ENCODE measurements at regions not wholly inside any gene's neighbourhood (a gene's known extent, or its start where the extent isn't known, plus 50 kb on each side); places are given as distances from the start of the nearest gene placed in this dataset.
"Not testable (repeated sequence)": the region's sequence is repeated elsewhere in the genome, so short reads cannot be mapped to it uniquely, and the experiment has no call there.

- DNase-seq: no peak
These were observed 110.0 kb downstream of the ENC1 start for GRCh38 chr5:74530326-74531050.

- no peak for DNase-seq
These were observed 111.4 kb downstream of the ENC1 start for GRCh38 chr5:74529101-74529500.

- no peak for DNase-seq
These were observed 114.4 kb downstream of the ENC1 start for GRCh38 chr5:74526111-74526510.

- DNase-seq: not testable (repeated sequence)
These were observed 115.8 kb downstream of the ENC1 start for GRCh38 chr5:74524767-74525166.

GRCh38 chr5:74523698-74524097 lies 116.8 kb downstream of the ENC1 start:
- not testable (repeated sequence) for DNase-seq

DNA sequence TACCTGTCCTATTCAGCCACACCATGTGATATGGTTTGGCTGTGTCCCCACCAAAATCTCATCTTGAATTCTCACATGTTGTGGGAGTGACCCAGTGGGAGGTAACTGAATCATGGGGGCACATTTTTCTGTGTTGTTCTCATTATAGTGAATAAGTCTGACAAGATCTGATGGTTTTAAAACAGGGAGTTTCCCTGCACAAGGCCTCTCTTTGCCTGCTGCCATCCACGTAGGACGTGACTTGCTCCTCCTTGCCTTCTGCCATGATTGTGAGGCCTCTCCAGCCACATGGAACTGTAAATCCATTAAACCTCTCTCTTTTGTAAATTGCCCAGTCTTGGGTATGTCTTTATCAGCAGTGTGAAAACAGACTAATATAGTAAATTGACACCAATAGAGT lies 117.7 kb downstream of the ENC1 start:
- not testable (repeated sequence) for DNase-seq

DNA sequence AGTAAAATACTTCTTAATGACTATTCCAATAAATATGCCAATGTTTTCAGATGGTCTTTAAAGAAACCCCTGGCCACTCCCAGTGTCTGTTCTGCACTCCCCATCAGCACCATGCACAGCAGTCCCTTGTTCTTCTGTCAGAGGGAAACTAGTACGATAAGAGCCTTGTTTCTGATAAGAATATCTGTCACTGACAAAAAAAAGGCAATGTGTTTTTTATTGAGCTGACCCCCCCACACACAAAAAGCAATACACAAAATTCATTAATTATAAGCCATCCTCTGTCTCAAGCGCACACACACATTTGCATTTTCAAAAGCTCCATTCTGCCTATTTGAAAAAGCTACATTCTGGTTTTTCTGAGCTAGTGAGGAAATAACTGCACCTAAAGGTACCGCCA lies 119.1 kb downstream of the ENC1 start:
- DNase-seq: no peak

GRCh38 chr5:74519679-74520078 lies 120.8 kb downstream of the ENC1 start:
- no peak for DNase-seq

GRCh38 chr5:74519161-74519571 lies 121.4 kb downstream of the ENC1 start:
- no peak for DNase-seq

DNA sequence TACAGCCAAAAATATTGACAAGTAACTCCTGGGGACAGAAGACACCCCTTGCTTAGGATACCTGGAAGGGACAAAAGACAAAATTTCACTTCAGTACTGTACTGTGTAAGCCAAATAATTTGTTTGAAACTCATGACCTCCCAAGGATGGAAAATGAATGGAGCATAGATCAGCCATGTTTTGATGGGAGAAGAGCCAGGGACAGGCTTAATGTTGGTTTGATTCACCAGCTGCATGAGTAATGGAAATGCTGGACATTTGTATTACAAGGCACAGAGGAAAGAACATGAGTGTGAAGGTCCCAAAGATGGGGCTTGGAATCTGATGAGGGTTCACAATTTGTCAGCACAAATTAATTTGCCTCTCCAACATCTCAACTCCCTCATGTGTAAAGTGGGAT lies 122.8 kb downstream of the ENC1 start:
- DNase-seq: no peak

- DNase-seq: no peak
These were observed 124.3 kb downstream of the ENC1 start for GRCh38 chr5:74516211-74516636.

GRCh38 chr5:74514888-74515551 lies 125.5 kb downstream of the ENC1 start:
- no peak for DNase-seq

- DNase-seq: not testable (repeated sequence)
These were observed 128.8 kb downstream of the ENC1 start for GRCh38 chr5:74511770-74512169.

- no peak for DNase-seq
These were observed 130.0 kb downstream of the ENC1 start for GRCh38 chr5:74510476-74511075.

DNA sequence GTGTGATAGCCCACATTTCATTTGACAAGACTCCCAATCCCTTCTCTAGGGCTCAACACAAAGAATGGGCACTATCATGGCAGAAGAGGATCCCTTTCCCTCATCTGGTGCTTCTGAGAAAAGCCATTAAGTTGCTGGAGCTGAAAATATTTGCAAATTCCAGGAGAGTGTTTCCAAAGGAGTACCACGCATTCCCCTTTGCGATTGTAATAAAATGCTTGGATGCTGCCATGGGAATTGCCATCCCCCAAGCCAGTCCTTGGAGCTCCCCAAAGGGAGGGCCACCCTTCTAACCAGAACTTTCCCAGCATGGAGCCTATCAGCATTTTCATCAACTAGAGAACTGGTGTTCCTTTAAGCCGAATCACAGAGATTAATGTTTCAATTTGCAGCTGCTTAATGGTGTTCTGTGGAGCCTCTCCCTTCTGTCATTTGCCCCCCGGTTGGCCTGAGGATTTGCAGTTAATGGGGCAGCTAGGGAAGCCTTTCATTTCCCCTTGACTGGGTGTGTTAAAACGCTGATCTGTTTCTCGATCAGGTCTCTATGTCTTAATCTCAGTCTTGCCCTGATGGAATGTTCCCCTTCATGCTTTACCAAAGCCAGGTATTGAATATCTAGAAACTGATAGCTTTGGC lies 133.0 kb downstream of the ENC1 start:
- DNase-seq: no peak

DNA sequence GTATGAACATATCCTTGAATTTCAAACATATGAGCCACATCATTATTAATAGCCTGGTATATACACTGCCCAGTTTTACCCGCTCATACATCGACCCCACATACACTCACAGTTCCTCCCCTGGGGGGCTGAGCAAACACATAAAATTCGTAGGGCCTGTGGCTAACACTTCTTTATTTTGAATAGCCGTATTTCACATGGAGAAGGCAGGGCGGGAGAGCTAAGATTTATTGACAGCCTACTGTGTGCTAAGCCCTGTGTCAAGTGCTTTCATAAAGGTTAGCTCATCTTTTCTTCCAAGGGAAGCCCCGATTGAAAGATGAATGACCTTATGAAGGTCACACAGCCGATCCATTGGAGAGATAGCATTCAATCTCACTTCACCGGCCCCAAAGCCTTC lies 134.4 kb downstream of the ENC1 start:
- no peak for DNase-seq

GRCh38 chr5:74504463-74504862 lies 136.1 kb downstream of the ENC1 start:
- DNase-seq: no peak

GRCh38 chr5:74502479-74502950 lies 138.0 kb downstream of the ENC1 start:
- no peak for DNase-seq

GRCh38 chr5:74501674-74502478 lies 138.7 kb downstream of the ENC1 start:
- DNase-seq: no peak

DNA sequence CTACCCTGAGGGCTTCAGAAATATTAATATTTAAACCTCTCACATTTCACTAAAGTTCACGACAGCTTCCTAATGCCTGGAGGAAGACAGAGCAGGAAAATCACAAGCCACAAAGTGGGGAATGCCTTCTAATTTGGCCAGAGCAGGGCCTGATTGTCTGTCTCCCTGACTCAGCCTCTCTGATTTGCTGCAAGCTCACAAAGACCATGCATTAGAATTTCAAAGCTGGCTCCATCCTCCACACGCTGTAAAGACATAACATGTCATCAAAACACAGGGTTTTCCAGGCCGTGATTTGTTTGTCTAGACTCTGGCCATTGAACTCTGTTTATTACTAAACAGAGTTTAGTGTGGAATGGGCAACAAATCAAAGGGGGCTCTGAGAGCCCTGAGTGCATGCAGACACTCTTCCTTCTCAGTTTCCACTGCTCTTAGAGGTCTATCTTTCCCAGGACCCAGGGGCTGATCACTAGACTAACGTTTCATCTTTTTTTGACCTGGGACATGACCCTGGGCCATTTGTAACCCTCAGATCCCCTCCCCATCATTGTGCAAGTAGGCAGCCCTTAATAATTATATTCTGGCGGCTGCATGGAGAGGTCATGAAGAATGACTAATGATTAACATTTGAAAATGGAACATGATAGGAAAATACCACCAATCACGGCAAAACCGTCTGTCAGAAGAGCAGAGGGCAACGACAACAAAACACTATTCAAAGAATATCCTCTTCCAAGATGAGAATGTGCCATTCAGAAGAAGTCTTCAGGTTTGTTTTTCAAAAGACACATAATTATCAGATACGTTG lies 140.2 kb downstream of the ENC1 start:
- no peak for DNase-seq

- DNase-seq: no peak
These were observed 141.1 kb downstream of the ENC1 start for GRCh38 chr5:74499256-74500050.
